Vagina (tissue), 2 donors: ENCODE measurements at regions not wholly inside any gene's neighbourhood (a gene's known extent, or its start where the extent isn't known, plus 50 kb on each side); places are given as distances from the start of the nearest gene placed in this dataset.

Source experiments
- DNase-seq, 2 donors: peaks; one replicate each; pipeline ENCODE4 v3.0.0-alpha.2; 2017; ENCODE audit errors: extremely low spot score in 2 of 2
- H3K27ac ChIP-seq: fragments of 200-600 bp; sonication (generic); one replicate; pipeline ENCODE4 v1.5.1; 2019
- H3K27me3 ChIP-seq: fragments of 200-600 bp; sonication (generic); one replicate; pipeline ENCODE4 v1.5.1; 2019
- H3K36me3 ChIP-seq, 2 donors: fragments of 200-600 bp; sonication (generic); one replicate each; pipeline ENCODE4 v1.5.1; 2017 to 2019
- H3K4me1 ChIP-seq: fragments of 200-600 bp; sonication (generic); one replicate; pipeline ENCODE4 v1.5.1; 2019
- H3K4me3 ChIP-seq, 2 donors: fragments of 200-600 bp; sonication (generic); 1 replicate in 1 of 2; 2 replicates in 1 of 2; pipeline ENCODE4 v1.5.1; 2016 to 2019
- H3K9me3 ChIP-seq: fragments of 200-600 bp; sonication (generic); one replicate; pipeline ENCODE4 v1.5.1; 2019
- CTCF ChIP-seq, 3 experiments: fragments of 450-650 bp in 2 of 3; fragments of 200-600 bp in 1 of 3; sonication (generic) in 1 of 3; IDR thresholded peaks; one replicate each; pipeline ENCODE4 v1.5.1; 2017 to 2019; ENCODE audit warnings: antibody characterized with exemption in 3 of 3, mild to moderate bottlenecking in 2 of 3, moderate library complexity in 2 of 3
- POLR2A ChIP-seq, 2 donors: fragments of 450-650 bp; IDR thresholded peaks; one replicate each; pipeline ENCODE4 v1.6.1; 2017; ENCODE audit warnings: antibody characterized with exemption in 2 of 2, mild to moderate bottlenecking in 2 of 2, moderate library complexity in 2 of 2
- POLR2AphosphoS5 ChIP-seq, 2 donors: sonication (generic); formaldehyde crosslinking; IDR thresholded peaks; one replicate each; pipeline ENCODE4 v1.9.0; 2017; ENCODE audit warnings: antibody characterized with exemption in 2 of 2, mild to moderate bottlenecking in 2 of 2, low read depth in 1 of 2; ENCODE audit not compliant: insufficient read depth in 1 of 2
- intact Hi-C: fragments of 100-400 bp; cut with DNase I; formaldehyde crosslinking; loops from one replicate; pipeline ENCODE4 v1.15.1; 2023

- intact Hi-C loops = no loop called here
These were observed 945.1 kb downstream of the EPHA3 start for GRCh38 chr3:90052425-90052950.

DNA sequence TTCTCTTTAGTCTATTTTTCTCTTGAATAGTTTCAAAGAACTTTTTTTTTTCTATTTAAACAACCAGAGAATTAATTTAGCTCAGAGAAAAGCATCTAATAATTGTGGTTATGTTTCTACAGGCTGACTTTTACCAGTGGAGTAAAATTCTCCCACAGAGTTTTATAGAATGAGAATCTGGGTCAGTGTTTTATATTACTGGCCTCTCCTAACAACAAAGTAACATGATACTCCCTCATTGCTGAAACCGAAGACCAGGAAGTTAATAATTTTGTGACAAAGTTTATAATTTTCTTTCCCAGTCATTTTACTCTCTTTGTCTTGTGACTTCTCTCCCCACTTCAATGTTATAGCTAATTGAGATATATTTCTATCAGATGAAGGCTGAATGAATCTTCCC, 946.9 kb downstream of the EPHA3 start:
- Histone ChIP-seq H3K27ac (peak overlapping the region; percentile 13), H3K27me3 (no peaks in the 10 kb centered on the region), H3K4me1 (peaks cover 15% of the 10 kb centered on the region), H3K4me3 (no peak overlapping the region), H3K9me3 (no peaks in the 10 kb centered on the region), H3K36me3 (no peaks in the 10 kb centered on the region)
- no peak for TF ChIP-seq POLR2AphosphoS5 (IDR thresholded peaks at IDR 0.05; ENCODE audit: insufficient read depth in 1 of 2, low read depth in 1 of 2)
- TF ChIP-seq CTCF (IDR thresholded peaks at IDR 0.05) = no peak
- TF ChIP-seq POLR2A (IDR thresholded peaks at IDR 0.05) = no peak
- intact Hi-C loops = no loop called here
- DNase-seq = no peak

More at GRCh38 chr3:90052425-90052950, 945.1 kb downstream of the EPHA3 start:
- H3K27ac ChIP-seq = no peak overlapping the region
- no peak for DNase-seq
- peaks cover 15% of the 10 kb centered on the region for H3K4me1 ChIP-seq
- peak in 1 of 2 donors; percentile 44 for TF ChIP-seq POLR2AphosphoS5 (IDR thresholded peaks at IDR 0.05; ENCODE audit: insufficient read depth in 1 of 2, low read depth in 1 of 2)
- TF ChIP-seq POLR2A (IDR thresholded peaks at IDR 0.05) = no peak
- TF ChIP-seq CTCF (IDR thresholded peaks at IDR 0.05) = no peak
- H3K27me3 ChIP-seq = no peaks in the 10 kb centered on the region
- no peaks in the 10 kb centered on the region for H3K9me3 ChIP-seq
- no peaks in the 10 kb centered on the region for H3K36me3 ChIP-seq
- no peak overlapping the region for H3K4me3 ChIP-seq

DNA sequence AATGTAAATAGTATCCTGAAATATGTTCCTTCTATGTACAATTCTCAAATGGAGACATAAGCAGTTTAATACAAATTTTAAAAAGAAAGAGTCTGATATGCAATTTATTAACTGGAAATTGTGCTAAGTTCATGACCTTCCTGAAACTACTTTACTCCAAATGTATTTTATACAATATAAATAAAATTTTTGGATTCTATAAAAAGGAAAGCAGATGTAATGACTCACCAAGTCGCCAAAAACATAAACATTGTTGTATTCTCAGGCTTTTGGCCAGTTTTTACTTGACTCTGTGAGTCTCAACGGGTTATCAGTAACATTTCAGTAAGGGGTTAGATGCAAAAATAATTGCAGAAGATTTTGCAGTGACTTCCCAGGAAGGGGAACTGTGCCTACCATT, 948.2 kb downstream of the EPHA3 start:
- Histone ChIP-seq H3K4me3 (no peak overlapping the region), H3K9me3 (no peaks in the 10 kb centered on the region), H3K27me3 (no peaks in the 10 kb centered on the region), H3K4me1 (peaks cover 15% of the 10 kb centered on the region), H3K36me3 (no peaks in the 10 kb centered on the region), H3K27ac (no peak overlapping the region)
- no peak for TF ChIP-seq POLR2A (IDR thresholded peaks at IDR 0.05)
- TF ChIP-seq POLR2AphosphoS5 (IDR thresholded peaks at IDR 0.05; ENCODE audit: insufficient read depth in 1 of 2, low read depth in 1 of 2) = no peak
- TF ChIP-seq CTCF (IDR thresholded peaks at IDR 0.05) = no peak
- intact Hi-C loops = no loop called here
- DNase-seq = no peak

- Histone ChIP-seq H3K36me3 (no peaks in the 10 kb centered on the region), H3K9me3 (no peaks in the 10 kb centered on the region), H3K4me1 (peaks cover 16% of the 10 kb centered on the region), H3K27ac (no peak overlapping the region), H3K27me3 (no peaks in the 10 kb centered on the region), H3K4me3 (no peak overlapping the region)
- no peak for DNase-seq
- TF ChIP-seq POLR2A (IDR thresholded peaks at IDR 0.05) (no peak), CTCF (IDR thresholded peaks at IDR 0.05) (no peak), POLR2AphosphoS5 (IDR thresholded peaks at IDR 0.05; ENCODE audit: insufficient read depth in 1 of 2, low read depth in 1 of 2) (no peak)
- intact Hi-C loops = no loop called here
These were observed 949.0 kb downstream of the EPHA3 start for GRCh38 chr3:90056281-90057032.

DNA sequence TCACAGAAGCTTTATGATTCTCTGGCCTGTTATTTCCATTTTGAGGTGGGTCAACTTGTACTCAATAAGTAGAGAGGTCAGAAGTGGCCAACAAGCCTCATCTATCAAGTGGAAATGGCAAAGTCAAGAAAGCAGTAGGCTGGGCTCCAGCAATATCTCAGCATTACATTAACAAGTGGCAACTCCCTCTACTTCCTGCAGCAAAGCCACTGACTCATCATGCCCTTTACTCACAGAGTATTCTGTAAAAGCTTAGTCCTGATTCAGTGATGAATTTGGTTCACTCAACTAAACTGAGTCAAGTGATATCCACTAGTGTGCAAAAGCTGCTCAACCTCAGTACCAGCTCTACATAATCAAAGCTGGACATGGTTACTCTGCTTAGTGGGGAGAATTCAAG, 954.6 kb downstream of the EPHA3 start:
- intact Hi-C loops = no loop called here
- H3K4me1 ChIP-seq = peaks cover 16% of the 10 kb centered on the region
- H3K27me3 ChIP-seq = no peaks in the 10 kb centered on the region
- H3K36me3 ChIP-seq = no peaks in the 10 kb centered on the region
- no peak for TF ChIP-seq POLR2AphosphoS5 (IDR thresholded peaks at IDR 0.05; ENCODE audit: insufficient read depth in 1 of 2, low read depth in 1 of 2)
- no peak for TF ChIP-seq CTCF (IDR thresholded peaks at IDR 0.05)
- no peak for TF ChIP-seq POLR2A (IDR thresholded peaks at IDR 0.05)
- no peaks in the 10 kb centered on the region for H3K9me3 ChIP-seq
- no peak for DNase-seq
- no peak overlapping the region for H3K4me3 ChIP-seq
- H3K27ac ChIP-seq = no peak overlapping the region
